ENCODE measurements at regions not wholly inside any gene's neighbourhood (a gene's known extent, or its start where the extent isn't known, plus 50 kb on each side); places are given as distances from the start of the nearest gene placed in this dataset.

GRCh38 chr10:21347785-21348170 lies 177.7 kb downstream of the SKIDA1 start:
- TF ChIP-seq, protein P1, sequence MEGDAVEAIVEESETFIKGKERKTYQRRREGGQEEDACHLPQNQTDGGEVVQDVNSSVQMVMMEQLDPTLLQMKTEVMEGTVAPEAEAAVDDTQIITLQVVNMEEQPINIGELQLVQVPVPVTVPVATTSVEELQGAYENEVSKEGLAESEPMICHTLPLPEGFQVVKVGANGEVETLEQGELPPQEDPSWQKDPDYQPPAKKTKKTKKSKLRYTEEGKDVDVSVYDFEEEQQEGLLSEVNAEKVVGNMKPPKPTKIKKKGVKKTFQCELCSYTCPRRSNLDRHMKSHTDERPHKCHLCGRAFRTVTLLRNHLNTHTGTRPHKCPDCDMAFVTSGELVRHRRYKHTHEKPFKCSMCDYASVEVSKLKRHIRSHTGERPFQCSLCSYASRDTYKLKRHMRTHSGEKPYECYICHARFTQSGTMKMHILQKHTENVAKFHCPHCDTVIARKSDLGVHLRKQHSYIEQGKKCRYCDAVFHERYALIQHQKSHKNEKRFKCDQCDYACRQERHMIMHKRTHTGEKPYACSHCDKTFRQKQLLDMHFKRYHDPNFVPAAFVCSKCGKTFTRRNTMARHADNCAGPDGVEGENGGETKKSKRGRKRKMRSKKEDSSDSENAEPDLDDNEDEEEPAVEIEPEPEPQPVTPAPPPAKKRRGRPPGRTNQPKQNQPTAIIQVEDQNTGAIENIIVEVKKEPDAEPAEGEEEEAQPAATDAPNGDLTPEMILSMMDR (optimal IDR thresholded peaks at IDR 0.05 in 1 of 3, IDR thresholded peaks at IDR 0.05 in 1 of 3, conservative IDR thresholded peaks at IDR 0.05 in 1 of 3; ENCODE audit: extremely low read depth in 1 of 3, insufficient read depth in 2 of 3, low read length in 3 of 3): no peak
- no peak for TF ChIP-seq EZH2 (IDR thresholded peaks at IDR 0.05; ENCODE audit: low read length)

All from keratinocyte (primary cell).